Fibroblast of skin of left biceps (primary cell): ENCODE measurements at regions not wholly inside any gene's neighbourhood (a gene's known extent, or its start where the extent isn't known, plus 50 kb on each side); places are given as distances from the start of the nearest gene placed in this dataset.
"Not testable (repeated sequence)": the region's sequence is repeated elsewhere in the genome, so short reads cannot be mapped to it uniquely, and the experiment has no call there.

Experiments used
- DNase-seq, 2 experiments: peaks; one replicate each; pipeline ENCODE4 v3.0.0-alpha.2; 2013; ENCODE audit warnings: low read depth in 2 of 2

DNA sequence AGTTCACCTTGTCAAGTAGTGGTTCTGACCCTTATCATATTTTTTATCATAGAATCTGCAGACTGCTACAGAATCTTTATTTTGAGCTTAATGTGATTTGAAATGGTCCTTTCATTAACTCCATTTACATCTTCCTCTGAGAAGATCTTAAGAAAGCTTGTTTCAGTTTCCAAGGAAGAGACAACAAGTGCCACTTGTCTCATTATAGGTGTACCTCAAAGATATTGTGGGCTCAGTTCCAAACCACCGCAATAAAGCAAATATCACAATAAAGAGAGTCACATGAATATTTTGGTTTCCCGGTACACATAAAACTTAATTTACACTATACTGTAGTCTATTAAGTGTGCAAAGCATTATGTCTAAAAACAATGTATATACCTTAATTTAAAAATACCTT, 66.4 kb upstream of the ATXN1 start:
- no peak for DNase-seq

DNA sequence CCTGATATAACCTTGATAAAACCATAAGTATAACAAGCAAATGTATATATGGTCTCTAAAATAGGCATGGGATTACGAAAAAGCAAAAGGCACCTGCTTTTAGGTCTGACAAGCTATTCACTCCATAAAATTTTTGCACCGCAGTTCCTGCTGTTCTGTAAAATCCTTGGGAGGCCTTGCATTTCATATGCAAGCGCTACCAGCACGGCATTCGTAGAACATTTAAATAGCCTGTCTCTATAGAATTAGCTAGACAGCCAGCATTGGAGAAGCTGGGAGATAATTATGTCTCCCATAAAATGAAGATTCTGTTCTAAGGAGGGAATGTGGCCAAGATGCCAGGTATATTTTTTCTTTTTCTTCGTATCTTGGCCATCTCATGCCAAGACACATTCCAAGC, 64.5 kb upstream of the ATXN1 start:
- no peak for DNase-seq

DNA sequence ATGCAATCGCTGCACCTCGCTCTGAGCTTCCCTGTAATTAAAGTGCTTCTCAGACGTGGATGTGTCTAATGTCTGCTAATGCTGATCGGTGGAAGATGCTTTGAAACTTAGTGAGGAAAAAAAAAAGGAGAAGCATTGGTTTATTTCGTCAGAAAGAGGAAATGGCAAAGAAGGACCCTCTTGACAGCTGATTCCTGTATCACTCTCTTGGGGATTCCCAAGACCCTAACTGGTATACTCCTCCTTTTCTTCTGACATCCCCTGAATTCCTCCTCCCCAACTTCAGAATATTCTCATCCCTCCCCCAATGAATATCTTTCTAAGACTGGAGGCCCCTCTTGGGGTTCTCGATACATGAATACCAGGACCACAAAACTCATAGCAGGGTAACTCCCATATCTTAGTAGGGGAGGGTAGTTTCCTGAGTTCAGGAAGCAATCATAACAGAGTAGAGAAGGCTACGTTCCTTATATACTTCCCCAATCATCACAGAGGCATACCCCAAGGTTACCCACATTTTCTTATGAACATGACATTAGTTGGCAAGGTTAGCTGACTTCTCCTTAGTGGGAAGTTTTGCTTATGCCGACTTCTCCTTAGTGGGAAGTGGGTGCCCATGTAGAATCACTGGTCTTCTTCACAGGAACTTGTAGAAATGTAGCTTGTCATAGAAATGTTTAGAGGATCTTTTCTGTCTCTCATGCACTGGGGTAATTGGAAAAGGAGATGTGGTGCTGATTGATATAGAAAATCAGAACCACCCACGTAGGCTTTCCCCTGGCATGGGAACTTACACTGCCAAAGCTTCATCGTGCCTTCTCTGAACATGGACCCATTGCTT, 63.8 kb upstream of the ATXN1 start:
- DNase-seq, result no peak

DNA sequence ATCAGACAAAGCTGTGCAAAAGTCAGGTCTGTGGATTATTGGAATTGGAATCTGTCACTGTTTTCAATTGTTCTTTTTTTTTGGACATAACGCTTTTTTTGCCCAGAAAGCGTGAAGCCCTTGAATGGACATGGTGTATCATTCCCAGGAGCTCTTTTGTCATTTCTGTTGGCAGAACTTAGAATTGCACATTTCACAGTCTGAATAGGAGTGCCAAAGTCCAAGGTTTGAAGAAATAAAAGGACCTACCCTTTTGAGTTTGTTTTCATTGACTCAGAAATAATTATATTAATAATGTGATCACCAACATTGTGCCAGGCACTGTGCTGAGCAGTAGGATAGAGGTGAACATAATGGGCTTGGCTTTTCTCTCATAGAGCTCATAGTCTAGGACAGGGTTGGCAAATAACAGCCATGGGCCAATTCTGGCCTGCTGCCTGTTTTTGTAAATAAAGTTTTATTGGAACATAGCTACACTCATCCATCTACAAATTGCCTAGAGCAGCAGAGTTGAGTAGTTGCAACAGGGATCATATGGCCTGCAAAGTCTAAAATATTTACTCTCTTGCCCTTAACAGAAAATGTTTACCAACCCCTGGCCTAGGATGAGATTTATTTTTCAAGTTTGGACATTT, 62.6 kb upstream of the ATXN1 start:
- DNase-seq, result no peak

DNA sequence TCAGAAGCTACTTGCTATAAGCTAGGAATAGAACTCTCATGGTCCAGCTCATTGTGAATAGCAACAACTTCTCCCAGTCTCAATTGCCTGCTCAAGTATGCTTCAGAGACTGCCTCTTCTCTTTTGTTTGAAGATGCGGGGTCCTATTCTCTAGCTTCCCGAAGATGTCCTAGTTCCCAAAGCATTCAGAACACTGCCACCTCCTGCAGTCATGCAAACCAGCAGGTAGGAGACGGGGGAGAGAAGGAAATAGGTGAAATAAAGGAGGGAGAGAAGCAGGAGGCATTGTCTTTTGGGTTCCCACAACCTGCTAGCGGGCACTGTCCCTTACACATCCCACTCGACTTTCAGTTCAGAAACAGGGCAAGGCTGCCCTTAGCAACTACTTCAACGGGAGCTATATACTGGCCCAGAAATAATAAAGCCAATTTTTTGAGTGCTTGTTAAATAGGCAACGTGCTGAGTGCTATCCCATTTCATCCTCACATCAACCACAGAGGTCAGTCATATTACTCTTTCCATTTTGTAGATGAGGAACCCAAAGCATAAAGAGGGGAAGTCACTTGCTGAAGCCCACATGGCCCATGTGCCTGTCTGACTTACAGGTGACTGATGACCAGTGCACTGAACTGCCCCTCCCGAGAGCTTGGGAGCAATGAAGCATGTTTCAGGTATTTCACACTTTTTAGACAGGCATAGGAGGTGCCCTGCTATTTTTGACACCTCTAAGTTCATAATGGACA, 61.9 kb upstream of the ATXN1 start:
- DNase-seq, result no peak

DNA sequence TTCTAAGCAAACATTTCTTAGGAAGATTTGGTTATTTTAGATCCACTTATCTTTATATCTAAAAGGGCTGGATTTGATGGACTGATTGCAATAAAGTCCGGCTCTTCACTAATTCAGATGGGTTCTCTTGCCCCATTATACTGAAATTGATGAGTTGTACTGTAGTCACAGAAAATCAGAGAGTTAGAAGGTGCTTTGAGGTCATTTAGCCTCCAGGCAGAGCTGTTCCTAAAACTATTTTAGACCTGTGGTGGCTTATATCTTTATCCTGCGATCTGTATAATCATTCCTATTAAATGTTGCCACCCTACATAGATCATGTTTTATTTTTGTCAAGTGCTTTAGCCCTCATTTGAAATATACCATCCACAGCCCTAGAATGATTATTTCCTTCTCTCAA, 61.3 kb upstream of the ATXN1 start:
- no peak for DNase-seq

DNA sequence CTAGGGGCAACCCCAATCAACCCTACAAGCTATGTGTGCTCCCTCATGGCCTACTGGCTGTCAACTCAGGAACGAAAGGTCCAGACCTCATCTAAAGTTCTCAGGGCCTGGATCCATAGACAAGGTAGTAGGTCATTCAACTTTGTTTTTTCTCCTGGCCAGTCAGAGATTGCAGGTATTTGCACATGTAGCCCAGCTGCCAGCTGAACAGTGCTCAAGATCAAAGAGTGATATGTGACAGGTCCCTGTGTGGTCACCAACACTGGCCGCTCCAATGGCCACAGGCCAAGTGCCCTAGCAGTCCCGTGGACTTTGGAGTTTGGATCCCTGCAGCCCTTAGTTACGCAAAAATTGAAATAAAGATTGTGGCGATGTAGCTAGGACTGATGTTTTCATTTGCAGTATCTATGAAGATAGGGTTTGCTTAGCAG, 60.6 kb upstream of the ATXN1 start:
- no peak for DNase-seq

DNA sequence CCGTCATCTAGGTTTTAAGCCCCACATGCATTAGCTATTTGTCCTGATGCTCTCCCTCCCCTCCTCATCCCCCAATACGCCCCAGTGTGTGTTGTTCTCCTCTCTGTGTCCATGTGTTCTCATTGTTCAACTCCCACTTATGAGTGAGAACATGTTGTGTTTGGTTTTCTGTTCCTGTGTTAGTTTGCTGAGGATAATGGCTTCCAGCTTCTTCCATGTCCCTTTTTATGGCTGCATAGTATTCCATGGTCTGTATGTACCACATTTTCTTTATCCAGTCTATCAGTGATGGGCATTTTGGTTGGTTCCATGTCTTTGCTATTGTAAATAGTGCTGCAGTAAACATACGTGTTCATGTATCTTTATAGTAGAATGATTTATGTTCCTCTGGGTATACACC, 59.0 kb upstream of the ATXN1 start:
- not testable (repeated sequence) for DNase-seq

DNA sequence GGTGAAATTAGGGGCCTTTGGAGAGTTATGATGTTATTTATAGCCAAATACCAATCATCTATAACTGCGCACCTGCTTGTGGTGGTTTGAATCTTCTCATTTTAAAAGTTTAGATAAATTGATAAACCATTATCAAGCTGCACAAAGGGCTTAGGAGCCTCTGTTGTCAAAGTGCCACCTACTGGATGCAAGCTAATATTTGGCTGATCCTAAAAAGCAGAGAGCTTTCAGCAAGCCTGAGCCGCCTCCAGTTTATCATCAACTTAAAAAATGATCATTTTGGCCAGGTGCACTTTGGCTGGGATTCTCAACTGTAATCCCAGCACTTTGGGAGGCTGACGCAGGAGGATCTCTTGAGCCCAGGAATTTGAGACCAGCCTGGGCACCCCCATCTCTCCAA, 58.5 kb upstream of the ATXN1 start:
- no peak for DNase-seq

DNA sequence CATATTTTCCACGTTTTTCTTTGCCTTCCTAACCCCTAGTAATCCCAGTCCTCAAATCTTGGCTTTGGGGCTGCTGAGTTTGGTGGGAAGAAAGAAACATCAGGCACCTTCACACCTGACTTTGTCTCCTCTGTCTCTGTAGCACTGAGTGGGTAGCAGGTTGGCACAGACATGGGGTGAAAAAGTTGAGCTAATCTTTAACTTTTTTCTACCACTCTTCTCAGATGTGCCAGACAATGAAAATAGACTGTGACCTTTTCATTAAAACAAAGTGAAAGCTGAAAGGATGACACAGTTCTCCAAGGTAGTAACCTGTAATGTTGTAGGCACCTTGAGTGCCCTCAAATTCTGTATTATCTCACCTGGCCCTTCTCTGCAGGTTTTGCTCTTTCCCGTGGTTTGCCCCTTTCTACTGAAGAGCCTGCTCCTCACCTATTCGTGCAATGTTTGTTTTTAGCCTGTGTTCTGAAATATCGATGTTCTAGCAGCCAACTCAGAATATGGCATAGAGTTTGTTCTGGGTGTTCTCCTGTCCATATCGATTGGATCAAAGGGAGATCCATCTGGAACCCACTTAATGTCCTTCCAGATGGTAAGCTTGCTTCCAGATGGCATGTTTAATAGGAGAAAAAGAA, 57.8 kb upstream of the ATXN1 start:
- no peak for DNase-seq

DNA sequence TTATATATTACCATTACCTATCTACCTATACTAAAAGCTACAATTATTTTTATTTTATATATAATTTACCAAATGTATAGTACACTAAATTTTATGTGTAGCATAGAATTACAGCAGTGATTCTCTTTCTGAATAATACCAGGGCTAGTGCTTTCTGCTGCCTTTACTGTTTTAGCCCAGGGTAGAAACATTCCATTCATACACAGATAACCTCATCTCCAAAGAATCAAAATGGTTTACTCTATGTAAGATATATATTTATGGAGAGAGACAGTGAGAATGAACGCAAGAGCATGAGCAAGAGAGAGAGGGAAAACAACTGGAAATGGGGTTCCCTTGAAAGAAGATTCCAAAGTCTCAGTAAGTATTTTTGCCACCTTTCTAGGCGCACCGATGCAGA, 56.3 kb upstream of the ATXN1 start:
- DNase-seq, result no peak

DNA sequence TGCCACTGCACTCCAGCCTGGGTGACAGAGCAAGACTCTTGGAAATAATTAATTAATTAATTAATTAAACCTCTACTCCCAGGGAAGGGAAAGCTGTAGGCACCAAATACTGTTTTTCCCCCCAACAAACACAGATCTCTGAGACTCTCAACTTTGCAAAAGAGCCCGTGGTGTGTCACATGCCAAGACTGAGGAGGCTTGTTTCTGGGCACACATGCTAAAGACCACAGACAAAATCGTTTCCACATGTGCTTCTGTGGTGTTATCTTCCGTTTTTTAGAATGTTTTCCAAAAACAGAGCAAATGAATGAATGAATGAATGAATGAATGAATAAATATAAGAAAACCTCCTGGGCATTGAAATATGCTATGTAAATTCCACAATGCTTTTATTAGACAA, 55.6 kb upstream of the ATXN1 start:
- DNase-seq, result no peak

DNA sequence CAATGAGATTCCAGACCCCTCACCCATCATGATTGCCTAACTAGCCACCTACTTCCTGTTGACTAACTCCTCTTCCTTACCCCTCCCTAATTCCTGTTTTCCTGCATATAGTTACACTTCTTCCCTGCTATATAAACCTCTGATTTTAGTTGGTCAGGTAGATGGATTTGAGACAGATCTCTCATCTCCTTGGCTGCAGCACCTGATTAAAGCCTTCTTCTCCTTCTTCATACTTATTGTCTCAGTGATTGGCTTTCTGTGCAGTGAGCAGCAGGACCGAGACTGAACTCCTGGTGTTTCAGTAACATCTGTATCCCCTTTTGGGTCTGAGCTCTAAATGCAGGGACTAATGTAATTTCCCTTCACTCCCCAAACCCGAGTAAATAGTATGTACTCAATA, 51.7 kb upstream of the ATXN1 start:
- no peak for DNase-seq

DNA sequence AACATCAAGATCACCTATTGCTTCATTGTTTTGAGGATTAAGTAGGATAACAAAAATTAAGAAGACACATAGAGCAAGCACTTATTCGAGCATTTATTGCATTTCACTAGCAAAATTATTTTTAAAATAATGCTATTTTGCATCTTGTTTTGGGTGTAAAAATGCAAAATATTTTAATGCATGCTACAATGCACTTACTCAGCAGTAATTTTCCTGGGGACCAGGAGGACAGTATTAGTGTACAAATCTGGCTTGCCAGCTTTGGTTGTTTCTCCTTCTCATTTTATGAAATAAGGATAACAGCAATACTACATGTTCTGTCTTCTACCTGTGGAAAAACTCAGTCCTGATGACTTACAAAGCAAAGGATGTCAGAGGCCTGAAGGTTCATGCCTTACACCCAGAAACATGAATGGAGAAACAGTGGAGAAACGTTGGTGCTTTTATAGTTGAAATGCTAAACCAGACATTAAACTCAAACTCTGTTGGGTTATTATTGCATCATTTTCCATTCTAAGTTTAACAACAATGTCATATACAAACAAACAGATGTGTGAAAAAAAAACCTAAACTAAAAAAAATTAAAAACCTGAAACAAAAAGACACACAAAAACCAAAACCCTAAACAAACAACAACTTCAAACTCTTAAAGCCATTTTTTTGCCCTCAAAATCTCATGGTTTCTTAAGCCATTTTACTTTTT, 50.2 kb upstream of the ATXN1 start:
- no peak for DNase-seq
